NCI-H774 (cell line): ENCODE measurements at regions not wholly inside any gene's neighbourhood (a gene's known extent, or its start where the extent isn't known, plus 50 kb on each side); places are given as distances from the start of the nearest gene placed in this dataset.

Experiments
- DNase-seq: peaks from one replicate; lab custom pipeline; 2025; lab: John Stamatoyannopoulos, UW

- DNase-seq = no peak
These were observed 49.9 kb upstream of the HELT start for GRCh38 chr4:184968366-184968765.
